GM18502 (cell line): ENCODE measurements at regions not wholly inside any gene's neighbourhood (a gene's known extent, or its start where the extent isn't known, plus 50 kb on each side); places are given as distances from the start of the nearest gene placed in this dataset.
"Not testable (repeated sequence)": the region's sequence is repeated elsewhere in the genome, so short reads cannot be mapped to it uniquely, and the experiment has no call there.

ENCODE experiments used
- ATAC-seq: cut with Tn5 transposase; IDR thresholded peaks from one replicate; pipeline ENCODE4 v1.9.1; 2021; ENCODE audit warnings: mild to moderate bottlenecking; ENCODE audit not compliant: unreplicated experiment, poor library complexity

- ATAC-seq, result not testable (repeated sequence)
These were observed 373.3 kb downstream of the SRGAP2C start for GRCh38 chr1:121558034-121558433.

DNA sequence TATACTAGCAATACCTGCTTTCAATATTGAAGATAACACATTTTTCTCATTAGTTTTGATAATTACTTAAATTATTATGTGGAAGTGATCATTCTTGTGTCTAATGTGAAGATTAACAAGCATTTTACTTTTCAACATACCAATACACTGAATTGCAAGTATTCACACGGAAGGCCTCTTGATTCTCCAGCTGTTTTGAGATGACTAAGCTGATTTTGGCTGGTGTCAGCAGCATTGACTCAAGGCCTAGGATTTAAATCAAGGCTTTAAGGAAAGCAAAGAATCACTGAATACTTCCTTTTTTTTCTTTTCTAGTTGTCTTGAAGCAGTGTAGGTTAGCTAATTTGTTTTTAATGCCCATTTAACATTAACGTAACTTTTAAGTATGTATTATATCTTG lies 373.7 kb downstream of the SRGAP2C start:
- ATAC-seq, result no peak

- ATAC-seq, result no peak
These were observed 381.6 kb downstream of the SRGAP2C start for GRCh38 chr1:121566346-121566745.

DNA sequence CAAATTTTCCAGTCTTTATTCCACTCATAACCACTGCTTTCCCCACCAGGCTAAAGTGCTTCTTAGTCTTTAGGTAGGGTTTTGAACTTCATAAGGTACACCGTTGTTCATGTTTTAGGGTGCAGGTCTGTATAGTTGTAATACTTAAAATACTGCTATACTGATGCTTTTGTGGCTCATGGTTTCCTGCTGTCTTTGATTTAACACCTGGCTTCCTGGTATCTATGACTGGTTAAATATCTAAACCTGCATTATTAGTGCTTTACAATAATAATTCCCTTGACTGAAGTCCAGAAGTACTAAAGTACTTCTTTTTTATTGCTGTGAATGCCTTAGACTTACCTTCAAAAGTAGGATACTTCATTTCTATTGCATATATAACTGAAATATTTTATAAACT lies 384.7 kb downstream of the SRGAP2C start:
- no peak for ATAC-seq

DNA sequence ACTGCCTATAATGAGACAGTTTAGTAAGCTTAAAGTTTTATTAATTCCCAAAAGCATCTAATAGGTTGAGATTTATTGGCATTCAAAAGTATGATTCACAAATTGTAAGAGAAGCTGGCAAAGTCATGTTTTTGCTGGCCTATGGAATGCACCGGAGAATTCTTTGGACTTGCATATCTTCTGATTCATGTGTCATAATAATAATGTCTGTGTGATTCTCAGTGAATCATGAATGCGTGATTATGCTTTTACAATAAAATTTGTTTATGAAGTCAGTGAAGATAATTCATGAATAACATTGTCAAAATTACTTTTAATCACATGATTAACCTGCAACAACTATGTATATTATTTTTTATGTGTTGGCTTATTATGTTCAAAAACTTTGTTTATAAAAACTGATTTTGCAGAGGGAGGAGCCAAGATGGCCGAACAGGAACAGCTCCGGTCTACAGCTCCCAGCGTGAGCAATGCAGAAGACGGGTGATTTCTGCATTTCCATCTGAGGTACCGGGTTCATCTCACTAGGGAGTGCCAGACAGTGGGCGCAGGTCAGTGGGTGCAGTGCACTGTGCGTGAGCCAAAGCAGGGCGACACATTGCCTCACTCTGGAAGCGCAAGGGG lies 389.2 kb downstream of the SRGAP2C start:
- not testable (repeated sequence) for ATAC-seq

DNA sequence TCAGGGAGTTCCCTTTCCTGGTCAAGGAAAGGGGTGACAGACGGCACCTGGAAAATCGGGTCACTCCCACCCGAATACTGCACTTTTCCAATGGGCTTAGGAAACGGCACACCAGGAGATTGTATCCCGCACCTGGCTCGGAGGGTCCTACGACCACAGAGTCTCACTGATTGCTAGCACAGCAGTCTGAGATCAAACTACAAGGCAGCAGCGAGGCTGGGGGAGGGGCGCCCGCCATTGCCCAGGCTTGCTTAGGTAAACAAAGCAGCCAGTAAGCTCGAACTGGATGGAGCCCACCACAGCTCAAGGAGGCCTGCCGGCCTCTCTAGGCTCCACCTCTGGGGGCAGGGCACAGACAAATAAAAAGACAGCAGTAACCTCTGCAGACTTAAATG lies 389.7 kb downstream of the SRGAP2C start:
- not testable (repeated sequence) for ATAC-seq

GRCh38 chr1:121582898-121583297 lies 398.1 kb downstream of the SRGAP2C start:
- ATAC-seq, result not testable (repeated sequence)

DNA sequence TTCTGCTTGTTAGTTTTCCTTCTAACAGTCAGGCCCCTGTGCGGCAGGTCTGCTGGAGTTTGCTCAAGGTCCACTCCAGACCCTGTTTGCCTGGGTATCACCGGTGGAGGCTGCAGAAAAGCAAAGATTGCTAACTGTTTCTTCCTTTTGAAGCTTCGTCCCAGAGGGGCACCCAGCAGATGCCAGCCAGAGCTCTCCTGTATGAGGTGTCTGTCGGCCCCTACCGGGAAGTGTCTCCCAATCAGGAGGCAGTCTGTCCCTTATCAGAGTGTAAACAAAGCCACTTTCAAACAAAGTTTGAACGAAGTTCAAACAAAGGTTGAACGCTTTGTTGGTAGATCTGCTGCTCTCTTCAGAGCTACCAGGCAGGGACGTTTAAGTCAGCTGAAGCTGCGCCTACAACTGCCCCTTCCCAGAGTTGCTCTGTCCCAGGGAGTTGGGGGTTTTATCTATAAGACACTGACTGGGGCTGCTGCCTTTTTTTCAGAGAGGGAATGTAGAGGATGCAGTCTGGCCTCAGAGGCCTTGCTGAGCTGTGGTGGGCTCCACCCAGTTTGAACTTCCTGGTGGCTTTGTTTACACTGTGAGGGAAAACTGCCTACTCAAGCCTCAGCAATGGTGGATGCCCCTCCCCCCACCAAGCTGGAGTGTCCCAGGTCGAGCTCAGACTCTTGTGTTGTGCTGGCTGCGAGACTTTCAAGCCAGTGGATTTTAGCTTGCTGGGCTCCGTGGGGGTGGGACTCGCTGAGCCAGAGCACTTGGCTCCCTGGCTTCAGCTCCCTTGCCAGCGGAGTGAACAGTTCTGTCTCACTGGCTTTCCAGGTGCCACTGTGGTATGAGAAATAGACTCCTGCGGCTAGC lies 401.8 kb downstream of the SRGAP2C start:
- ATAC-seq, result no peak

DNA sequence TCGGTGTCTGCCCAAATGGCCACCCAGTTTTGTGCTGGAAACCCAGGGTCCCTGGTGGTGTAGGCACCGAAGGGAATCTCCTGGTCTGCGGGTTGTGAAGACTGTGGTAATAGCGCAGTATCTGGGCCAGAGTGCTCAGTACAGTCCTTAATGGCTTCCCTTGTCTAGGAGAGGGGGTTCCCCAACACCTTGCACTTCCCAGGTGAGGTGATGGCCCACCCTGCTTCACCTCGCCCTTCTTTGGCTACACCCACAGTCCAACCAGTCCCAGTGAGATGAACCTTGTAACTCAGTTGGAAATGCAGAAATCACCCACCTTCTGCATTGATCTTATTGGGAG lies 402.4 kb downstream of the SRGAP2C start:
- ATAC-seq, result no peak

GRCh38 chr1:121587777-121588176 lies 403.0 kb downstream of the SRGAP2C start:
- ATAC-seq, result no peak

GRCh38 chr1:121594096-121594495 lies 409.3 kb downstream of the SRGAP2C start:
- no peak for ATAC-seq

DNA sequence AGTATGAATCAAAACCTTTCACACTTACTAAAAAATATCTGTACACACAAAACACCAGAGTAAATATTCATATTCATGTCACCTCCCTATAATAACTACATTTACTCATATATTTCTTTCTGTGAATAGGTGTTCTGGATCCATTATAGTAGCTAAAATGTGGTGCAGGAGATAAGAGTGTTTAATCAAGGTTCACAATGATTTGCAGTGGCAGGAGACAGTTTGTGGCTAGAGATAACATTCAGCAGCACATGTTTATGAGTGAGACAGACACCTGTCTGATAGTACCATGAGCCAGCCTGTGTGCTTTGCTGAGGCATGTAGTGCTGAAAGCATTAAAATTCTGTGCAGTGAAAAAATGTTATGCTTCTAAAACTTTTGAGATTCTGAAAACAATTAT lies 410.3 kb downstream of the SRGAP2C start:
- ATAC-seq, result no peak

GRCh38 chr1:121604843-121605444 lies 420.2 kb downstream of the SRGAP2C start:
- not testable (repeated sequence) for ATAC-seq

GRCh38 chr1:121607499-121607898 lies 422.7 kb downstream of the SRGAP2C start:
- ATAC-seq, result not testable (repeated sequence)
